Parathyroid adenoma (tissue), 2 donors: ENCODE measurements at regions not wholly inside any gene's neighbourhood (a gene's known extent, or its start where the extent isn't known, plus 50 kb on each side); places are given as distances from the start of the nearest gene placed in this dataset.

Experiments used
- H2AFZ ChIP-seq: fragments of 300-600 bp; sonication (generic); one replicate; pipeline ENCODE4 v1.7.0; 2017; ENCODE audit warnings: antibody characterized with exemption, mild to moderate bottlenecking
- H3K27ac ChIP-seq: fragments of 300-600 bp; sonication (generic); one replicate; pipeline ENCODE4 v1.7.0; 2017
- H3K27me3 ChIP-seq: fragments of 300-600 bp; sonication (generic); one replicate; pipeline ENCODE4 v1.7.0; 2017; ENCODE audit warnings: low read length; ENCODE audit not compliant: control insufficient read depth, insufficient read depth
- H3K36me3 ChIP-seq: fragments of 300-600 bp; sonication (generic); one replicate; pipeline ENCODE4 v1.7.0; 2017; ENCODE audit warnings: low read length; ENCODE audit not compliant: control insufficient read depth, insufficient read depth
- H3K4me1 ChIP-seq: fragments of 300-600 bp; sonication (generic); one replicate; pipeline ENCODE4 v1.7.0; 2017; ENCODE audit warnings: control low read depth
- H3K4me2 ChIP-seq: fragments of 300-600 bp; sonication (generic); one replicate; pipeline ENCODE4 v1.7.0; 2017; ENCODE audit warnings: low read length
- H3K4me3 ChIP-seq: fragments of 300-600 bp; sonication (generic); one replicate; pipeline ENCODE4 v1.7.0; 2017; ENCODE audit warnings: low read depth, low read length
- H3K79me2 ChIP-seq: fragments of 300-600 bp; sonication (generic); one replicate; pipeline ENCODE4 v1.7.0; 2017; ENCODE audit warnings: control low read depth
- H3K9ac ChIP-seq: fragments of 300-600 bp; sonication (generic); one replicate; pipeline ENCODE4 v1.7.0; 2017; ENCODE audit warnings: mild to moderate bottlenecking
- H3K9me3 ChIP-seq: fragments of 300-600 bp; sonication (generic); one replicate; pipeline ENCODE4 v1.7.0; 2017; ENCODE audit warnings: low read length; ENCODE audit not compliant: control insufficient read depth
- CTCF ChIP-seq: fragments of 300-600 bp; sonication (generic); IDR thresholded peaks from one replicate; pipeline ENCODE4 v1.7.0; 2017; ENCODE audit warnings: antibody characterized with exemption, mild to moderate bottlenecking
- donor health status: primary hyperparathyroidism.

GRCh38 chr5:152487130-152487529, 82.1 kb upstream of the NMUR2 start:
- Histone ChIP-seq H3K36me3 (no peaks in the 10 kb centered on the region), H3K4me2 (no peak overlapping the region), H3K27ac (no peak overlapping the region), H3K27me3 (no peaks in the 10 kb centered on the region), H3K79me2 (no peaks in the 10 kb centered on the region), H2AFZ (no peak overlapping the region), H3K4me1 (no peaks in the 10 kb centered on the region), H3K4me3 (no peak overlapping the region), H3K9me3 (no peaks in the 10 kb centered on the region), H3K9ac (no peak overlapping the region)
- TF ChIP-seq CTCF = no peak

GRCh38 chr5:152488869-152489268, 83.8 kb upstream of the NMUR2 start:
- H2AFZ ChIP-seq = no peak overlapping the region
- H3K36me3 ChIP-seq = no peaks in the 10 kb centered on the region
- H3K79me2 ChIP-seq = no peaks in the 10 kb centered on the region
- no peaks in the 10 kb centered on the region for H3K4me1 ChIP-seq
- no peak overlapping the region for H3K4me3 ChIP-seq
- H3K9me3 ChIP-seq = no peaks in the 10 kb centered on the region
- no peak overlapping the region for H3K27ac ChIP-seq
- H3K9ac ChIP-seq = no peak overlapping the region
- H3K27me3 ChIP-seq = no peaks in the 10 kb centered on the region
- no peak for TF ChIP-seq CTCF
- no peak overlapping the region for H3K4me2 ChIP-seq

GRCh38 chr5:152499814-152500535, 94.9 kb upstream of the NMUR2 start:
- Histone ChIP-seq H3K9me3 (no peaks in the 10 kb centered on the region), H3K9ac (no peak overlapping the region), H3K27me3 (no peaks in the 10 kb centered on the region), H3K4me3 (no peak overlapping the region), H3K36me3 (no peaks in the 10 kb centered on the region), H3K79me2 (no peaks in the 10 kb centered on the region), H3K4me1 (no peaks in the 10 kb centered on the region), H3K27ac (no peak overlapping the region), H3K4me2 (no peak overlapping the region), H2AFZ (no peak overlapping the region)
- no peak for TF ChIP-seq CTCF

GRCh38 chr5:152501294-152501693, 96.2 kb upstream of the NMUR2 start:
- H3K27ac ChIP-seq = no peak overlapping the region
- H3K27me3 ChIP-seq = no peaks in the 10 kb centered on the region
- no peaks in the 10 kb centered on the region for H3K79me2 ChIP-seq
- no peaks in the 10 kb centered on the region for H3K9me3 ChIP-seq
- H3K4me3 ChIP-seq = no peak overlapping the region
- H3K9ac ChIP-seq = no peak overlapping the region
- H3K4me1 ChIP-seq = no peaks in the 10 kb centered on the region
- no peak for TF ChIP-seq CTCF
- H3K36me3 ChIP-seq = no peaks in the 10 kb centered on the region
- no peak overlapping the region for H2AFZ ChIP-seq
- no peak overlapping the region for H3K4me2 ChIP-seq

GRCh38 chr5:152503206-152503605, 98.1 kb upstream of the NMUR2 start:
- no peak overlapping the region for H3K4me3 ChIP-seq
- no peak overlapping the region for H3K4me2 ChIP-seq
- H2AFZ ChIP-seq = no peak overlapping the region
- H3K9me3 ChIP-seq = no peaks in the 10 kb centered on the region
- no peaks in the 10 kb centered on the region for H3K36me3 ChIP-seq
- no peak overlapping the region for H3K9ac ChIP-seq
- no peaks in the 10 kb centered on the region for H3K79me2 ChIP-seq
- H3K4me1 ChIP-seq = no peaks in the 10 kb centered on the region
- TF ChIP-seq CTCF = no peak
- no peaks in the 10 kb centered on the region for H3K27me3 ChIP-seq
- H3K27ac ChIP-seq = no peak overlapping the region
